ENCODE measurements at regions not wholly inside any gene's neighbourhood (a gene's known extent, or its start where the extent isn't known, plus 50 kb on each side); places are given as distances from the start of the nearest gene placed in this dataset.

- peak overlapping the region; percentile 16; the same call in 1 of the 2 replicates for H3K18ac ChIP-seq (ENCODE audit: low read depth, low read length)
- ATAC-seq (ENCODE audit: low read depth), result peak; percentile 82
- peak overlapping the region; percentile 78 for H2BK20ac ChIP-seq (ENCODE audit: low read depth, low read length)
- no peak for TF ChIP-seq RCOR1 (IDR thresholded peaks at IDR 0.05; ENCODE audit: insufficient replicate concordance, low read length)
- TF ChIP-seq, protein P1, sequence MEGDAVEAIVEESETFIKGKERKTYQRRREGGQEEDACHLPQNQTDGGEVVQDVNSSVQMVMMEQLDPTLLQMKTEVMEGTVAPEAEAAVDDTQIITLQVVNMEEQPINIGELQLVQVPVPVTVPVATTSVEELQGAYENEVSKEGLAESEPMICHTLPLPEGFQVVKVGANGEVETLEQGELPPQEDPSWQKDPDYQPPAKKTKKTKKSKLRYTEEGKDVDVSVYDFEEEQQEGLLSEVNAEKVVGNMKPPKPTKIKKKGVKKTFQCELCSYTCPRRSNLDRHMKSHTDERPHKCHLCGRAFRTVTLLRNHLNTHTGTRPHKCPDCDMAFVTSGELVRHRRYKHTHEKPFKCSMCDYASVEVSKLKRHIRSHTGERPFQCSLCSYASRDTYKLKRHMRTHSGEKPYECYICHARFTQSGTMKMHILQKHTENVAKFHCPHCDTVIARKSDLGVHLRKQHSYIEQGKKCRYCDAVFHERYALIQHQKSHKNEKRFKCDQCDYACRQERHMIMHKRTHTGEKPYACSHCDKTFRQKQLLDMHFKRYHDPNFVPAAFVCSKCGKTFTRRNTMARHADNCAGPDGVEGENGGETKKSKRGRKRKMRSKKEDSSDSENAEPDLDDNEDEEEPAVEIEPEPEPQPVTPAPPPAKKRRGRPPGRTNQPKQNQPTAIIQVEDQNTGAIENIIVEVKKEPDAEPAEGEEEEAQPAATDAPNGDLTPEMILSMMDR (conservative IDR thresholded peaks at IDR 0.05; ENCODE audit: low read depth, low read length), result peak; percentile 36
- TF ChIP-seq CHD1 (IDR thresholded peaks at IDR 0.05; ENCODE audit: low read depth, low read length), result no peak
- no peak for TF ChIP-seq USF2 (IDR thresholded peaks at IDR 0.05; ENCODE audit: low read depth, low read length)
- TF ChIP-seq SMC3 (IDR thresholded peaks at IDR 0.05; ENCODE audit: low read depth, low read length), result no peak
- no peak for TF ChIP-seq NFE2L2 (IDR thresholded peaks at IDR 0.05; ENCODE audit: low read depth, low read length)
- TF ChIP-seq RAD21 (IDR thresholded peaks at IDR 0.05; ENCODE audit: low read length), result peak; percentile 36; the same call in 1 of the 2 replicates
- TF ChIP-seq MAZ (IDR thresholded peaks at IDR 0.05; ENCODE audit: borderline replicate concordance, low read depth, low read length), result no peak
- no peak for TF ChIP-seq CEBPB (IDR thresholded peaks at IDR 0.05; ENCODE audit: low read depth, low read length)
- TF ChIP-seq MAFK (IDR thresholded peaks at IDR 0.05; ENCODE audit: low read depth, low read length), result no peak
- TF ChIP-seq MXI1 (IDR thresholded peaks at IDR 0.05; ENCODE audit: borderline replicate concordance, low read depth, low read length), result no peak
- H3K14ac ChIP-seq (replicated peaks; ENCODE audit: low read depth, low read length), result peak overlapping the region; percentile 44; the same call in 1 of the 2 replicates
- no peak for DNase-seq
- dilution Hi-C loops (cut with HindIII; ENCODE audit: low sequenced_read_pairs, unreplicated experiment) (no loop called here), in situ Hi-C loops (cut with MboI; ENCODE audit: low sequenced_read_pairs) (no loop called here), intact Hi-C loops (cut with micrococcal nuclease) (no loop called here)
- POLR2A ChIA-PET (ENCODE audit: unreplicated experiment), result no interaction called here
- no peaks in the 10 kb centered on the region for H3K79me1 ChIP-seq (ENCODE audit: low read depth in 1 of 2, low read length in 2 of 2)
- H3K9me1 ChIP-seq (ENCODE audit: insufficient read depth, low read length), result peaks cover 8% of the 10 kb centered on the region
- peak overlapping the region; percentile 25 for H2AK5ac ChIP-seq (ENCODE audit: low read depth, low read length)
- H3K36me3 ChIP-seq (ENCODE audit: control insufficient read depth, insufficient read depth, low read length), result no peaks in the 10 kb centered on the region
- no peak overlapping the region for H3K23ac ChIP-seq (ENCODE audit: low read depth, low read length)
- H3K4ac ChIP-seq (ENCODE audit: low read depth, low read length), result peak overlapping the region; percentile 38
- H4K91ac ChIP-seq (ENCODE audit: insufficient read depth, low read depth, low read length), result peak overlapping the region; percentile 63; the same call in 1 of the 2 replicates
- no TSS peak for BruUV-seq (replicated peaks)
- CTCF ChIA-PET, result interaction anchor here (1.6 kb wide), 1 partner anchor 209 kb away, joined by 5 read pairs; no protein-coding TSS in a partner anchor
- H2BK120ac ChIP-seq (ENCODE audit: low read depth, low read length), result peak overlapping the region; percentile 71
- no peaks in the 10 kb centered on the region for H3K9me3 ChIP-seq (ENCODE audit: control insufficient read depth, insufficient read depth, low read length)
- H2BK5ac ChIP-seq (ENCODE audit: low read depth, low read length, poor library complexity, severe bottlenecking), result peak overlapping the region; percentile 44
- no peak overlapping the region for H3K9ac ChIP-seq (ENCODE audit: low read depth, low read length)
- H3K27ac ChIP-seq (ENCODE audit: insufficient read depth, low read length), result no peak overlapping the region
- peak overlapping the region; percentile 9 for H2AFZ ChIP-seq (replicated peaks; ENCODE audit: low read length, poor library complexity)
- peak overlapping the region; percentile 23; the same call in 1 of the 2 replicates for H4K5ac ChIP-seq (ENCODE audit: low read depth, low read length)
- no peak overlapping the region for H3K4me2 ChIP-seq (ENCODE audit: low read depth, low read length)
- H2AK9ac ChIP-seq (replicated peaks; ENCODE audit: low read depth, low read length, poor library complexity), result no peak overlapping the region
- H4K8ac ChIP-seq (ENCODE audit: low read depth in 2 of 2, low read length in 2 of 2), result peak overlapping the region; percentile 22 to 31; a peak in 2 of 4 replicates
- H4K20me1 ChIP-seq (ENCODE audit: insufficient read depth, low read length), result no peaks in the 10 kb centered on the region
- peak overlapping the region; percentile 47; the same call in 1 of the 3 replicates for H2BK15ac ChIP-seq (ENCODE audit: low read depth, low read length)
- WGBS, 2 experiments (ENCODE audit: extremely low coverage in 2 of 2, insufficient read length in 1 of 2), result 76% methylated on average over 4 of the region's 8 CpGs; no CpG with 5 or more reads in 1 of the 2 experiments
- H3K56ac ChIP-seq (ENCODE audit: extremely low read depth, insufficient read depth, low read length), result no peak overlapping the region
- H3K4me3 ChIP-seq (ENCODE audit: insufficient read depth, low read depth, low read length), result no peak overlapping the region
- peaks cover 7% of the 10 kb centered on the region for H3K4me1 ChIP-seq (ENCODE audit: control insufficient read depth, insufficient read depth, low read length)
- H3K27me3 ChIP-seq (ENCODE audit: control insufficient read depth, insufficient read depth, low read length), result no peaks in the 10 kb centered on the region
These were observed 211.1 kb upstream of the IGFBP3 start for GRCh38 chr7:46131916-46132795.

All from IMR-90 (cell line).